HG02759 (cell line): ENCODE measurements at regions not wholly inside any gene's neighbourhood (a gene's known extent, or its start where the extent isn't known, plus 50 kb on each side); places are given as distances from the start of the nearest gene placed in this dataset.
"Not testable (repeated sequence)": the region's sequence is repeated elsewhere in the genome, so short reads cannot be mapped to it uniquely, and the experiment has no call there.

Experiments used
- ATAC-seq: cut with Tn5 transposase; IDR thresholded peaks from one replicate; pipeline ENCODE4 v1.9.1; 2021; ENCODE audit warnings: mild to moderate bottlenecking, moderate library complexity; ENCODE audit not compliant: unreplicated experiment

DNA sequence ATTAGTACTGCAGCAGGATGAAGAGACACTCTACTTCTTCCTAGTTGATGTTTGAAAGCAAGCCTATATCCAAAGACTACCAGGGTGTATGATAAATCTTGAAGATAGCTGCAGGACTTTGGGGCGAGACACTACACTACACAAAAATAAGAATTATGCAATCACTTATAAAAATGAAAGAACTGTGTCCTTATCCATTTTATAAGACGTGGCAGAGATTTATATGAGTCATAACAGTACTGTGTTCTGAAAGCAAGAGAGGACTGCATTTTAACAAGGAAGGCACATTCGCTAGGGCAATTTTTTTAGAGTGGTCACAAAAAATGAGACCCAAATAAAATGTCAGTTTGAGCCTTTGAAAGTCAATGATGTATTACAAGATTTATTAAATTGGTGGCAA, 617.0 kb upstream of the LINC00305 start:
- no peak for ATAC-seq

DNA sequence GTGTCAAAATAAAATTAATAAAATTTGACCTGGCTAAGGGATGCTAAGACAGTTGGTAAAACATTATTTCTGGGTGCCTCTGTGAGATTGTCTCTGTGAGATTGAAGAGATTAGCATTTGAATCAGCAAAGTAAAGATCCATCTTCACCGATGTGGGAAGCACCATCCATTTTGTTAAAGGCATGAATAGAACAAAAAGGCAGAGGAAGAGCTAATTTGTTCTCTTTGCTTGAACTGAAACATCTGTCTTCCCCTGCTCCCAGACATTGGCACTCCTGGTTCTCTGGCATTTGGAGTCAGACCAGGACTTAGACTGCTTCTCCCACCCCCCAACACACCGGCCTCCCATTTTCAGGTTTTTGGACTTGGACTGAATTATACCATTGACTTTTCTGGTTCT, 603.8 kb upstream of the LINC00305 start:
- no peak for ATAC-seq

DNA sequence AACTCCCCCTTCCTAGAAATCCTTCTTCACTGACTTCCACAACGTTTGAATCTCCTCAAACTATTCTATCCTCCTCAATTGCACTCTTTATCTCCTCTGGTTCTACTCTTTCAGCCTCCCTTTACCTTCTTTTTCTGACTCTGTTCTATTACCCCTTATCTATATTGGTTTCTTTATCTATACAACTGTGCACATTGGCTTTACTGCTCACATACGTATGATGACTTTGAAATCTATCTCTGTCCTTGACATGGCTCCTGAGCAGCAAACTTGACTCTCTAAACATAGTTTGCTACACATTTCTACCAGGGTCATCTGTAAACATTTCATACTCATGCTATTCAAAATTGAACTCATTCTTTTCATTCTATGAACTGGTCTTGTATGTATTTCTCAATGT, 601.0 kb upstream of the LINC00305 start:
- ATAC-seq = no peak

GRCh38 chr18:64747803-64748202, 598.9 kb upstream of the LINC00305 start:
- no peak for ATAC-seq

DNA sequence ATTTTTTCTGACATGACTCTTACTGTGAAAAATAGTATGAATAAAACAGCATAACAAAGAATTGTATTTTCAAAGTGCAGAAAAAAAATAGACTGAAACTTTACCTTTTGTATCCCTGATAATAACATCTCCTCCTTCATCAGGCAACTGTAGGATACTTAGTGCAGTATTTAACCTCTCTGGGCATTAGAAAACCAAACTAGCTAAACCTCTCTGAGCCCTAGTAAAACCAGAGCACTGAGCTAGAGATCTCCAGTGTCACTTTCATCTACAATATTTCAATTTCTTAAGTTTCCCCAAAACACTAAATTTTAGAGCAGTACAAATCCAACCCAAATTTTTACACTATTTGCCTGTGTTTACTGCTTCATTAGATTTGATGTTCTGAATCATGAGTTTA, 594.0 kb upstream of the LINC00305 start:
- ATAC-seq = no peak

GRCh38 chr18:64734063-64734462, 585.2 kb upstream of the LINC00305 start:
- no peak for ATAC-seq

GRCh38 chr18:64725657-64726056, 576.8 kb upstream of the LINC00305 start:
- ATAC-seq = not testable (repeated sequence)

DNA sequence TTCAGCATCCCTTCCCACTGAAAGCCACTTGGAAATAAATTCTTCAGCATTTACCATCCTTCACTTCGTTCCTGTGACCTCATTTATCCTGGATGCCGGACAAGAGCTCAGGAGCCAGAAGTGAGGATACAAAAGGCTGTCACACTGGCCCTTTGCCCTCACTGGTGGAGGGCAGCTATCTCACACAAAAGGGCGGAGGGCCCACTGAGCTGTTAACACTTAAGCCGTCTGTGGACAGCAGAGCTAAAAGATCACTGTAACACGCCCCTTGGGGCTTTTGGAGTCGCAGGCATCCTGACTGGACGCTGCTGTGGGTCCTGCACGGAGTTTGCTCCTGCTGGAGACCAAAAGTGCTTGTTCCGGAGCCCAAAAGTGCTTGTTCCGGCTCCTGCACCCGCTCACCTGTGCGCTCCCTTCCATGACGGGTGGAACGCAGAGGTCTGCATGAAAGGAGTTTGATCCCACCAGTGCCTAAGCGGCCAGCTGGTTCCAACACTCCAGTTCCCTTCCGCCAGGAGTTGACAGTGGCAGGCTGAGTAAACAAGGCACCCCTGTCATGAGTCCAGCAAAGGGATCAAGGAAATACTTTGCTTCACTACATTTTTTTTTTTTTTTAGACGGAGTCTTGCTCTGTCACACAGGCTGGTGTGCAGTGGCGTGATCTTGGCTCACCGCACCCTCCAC, 572.0 kb upstream of the LINC00305 start:
- no peak for ATAC-seq

DNA sequence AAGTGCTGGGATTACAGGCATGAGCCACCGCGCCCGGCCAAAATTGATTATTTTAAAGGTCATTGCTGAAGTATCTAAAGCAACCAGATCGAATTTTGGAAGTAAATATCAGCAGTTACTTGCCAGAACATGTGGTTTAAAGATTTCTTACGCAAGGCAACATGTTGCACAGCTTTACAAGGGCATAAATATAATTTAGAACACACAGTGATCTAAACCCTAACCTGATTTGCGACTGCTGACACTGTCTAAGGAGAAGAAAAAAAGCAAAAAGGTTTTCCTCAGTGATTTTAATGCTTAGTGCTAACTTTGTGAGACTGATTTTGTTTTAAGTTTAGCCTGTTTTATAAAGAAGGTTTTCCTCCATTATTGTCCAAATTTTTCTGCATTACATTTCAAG, 569.9 kb upstream of the LINC00305 start:
- no peak for ATAC-seq

DNA sequence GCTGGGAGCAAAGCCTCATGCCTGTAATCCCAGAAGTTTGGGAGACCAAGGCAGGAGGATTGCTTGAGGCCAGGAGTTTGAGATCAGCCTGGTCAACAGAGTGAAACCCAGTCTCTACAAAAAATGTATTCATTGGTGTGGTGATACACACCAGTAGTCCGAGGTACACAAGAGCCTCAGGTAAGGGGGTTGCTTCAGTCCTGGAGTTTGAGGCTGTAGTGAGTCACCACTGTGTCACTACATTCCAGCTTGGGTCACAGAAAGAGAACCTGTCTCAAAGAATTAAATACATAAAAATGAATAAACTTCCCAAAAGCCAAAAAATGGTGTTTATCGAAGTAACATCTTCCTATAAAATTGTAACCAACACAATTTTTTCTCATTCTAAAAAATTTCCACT, 568.1 kb upstream of the LINC00305 start:
- no peak for ATAC-seq

GRCh38 chr18:64714086-64714485, 565.2 kb upstream of the LINC00305 start:
- ATAC-seq = no peak

DNA sequence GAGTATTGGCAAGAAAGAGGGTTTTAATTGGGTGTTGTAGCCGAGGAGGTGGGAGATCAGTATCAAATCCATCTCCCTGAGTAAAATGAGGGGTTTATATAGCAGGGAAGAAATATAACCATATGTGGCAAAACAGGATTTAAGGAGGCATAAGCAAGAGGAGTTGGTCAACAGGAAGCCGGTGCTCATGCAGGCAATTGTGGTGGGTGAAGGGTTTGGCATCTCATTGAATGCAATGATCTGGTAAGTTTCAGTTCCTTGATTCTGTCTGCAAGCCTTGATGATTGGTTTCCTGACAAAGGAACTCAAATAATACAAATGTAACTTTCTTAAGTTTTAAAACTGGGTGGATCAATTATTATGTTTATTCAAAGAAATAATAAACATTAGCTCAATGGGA, 564.4 kb upstream of the LINC00305 start:
- peak; percentile 98 for ATAC-seq

- ATAC-seq = no peak
Measured at GRCh38 chr18:64712035-64712434, 563.1 kb upstream of the LINC00305 start.

DNA sequence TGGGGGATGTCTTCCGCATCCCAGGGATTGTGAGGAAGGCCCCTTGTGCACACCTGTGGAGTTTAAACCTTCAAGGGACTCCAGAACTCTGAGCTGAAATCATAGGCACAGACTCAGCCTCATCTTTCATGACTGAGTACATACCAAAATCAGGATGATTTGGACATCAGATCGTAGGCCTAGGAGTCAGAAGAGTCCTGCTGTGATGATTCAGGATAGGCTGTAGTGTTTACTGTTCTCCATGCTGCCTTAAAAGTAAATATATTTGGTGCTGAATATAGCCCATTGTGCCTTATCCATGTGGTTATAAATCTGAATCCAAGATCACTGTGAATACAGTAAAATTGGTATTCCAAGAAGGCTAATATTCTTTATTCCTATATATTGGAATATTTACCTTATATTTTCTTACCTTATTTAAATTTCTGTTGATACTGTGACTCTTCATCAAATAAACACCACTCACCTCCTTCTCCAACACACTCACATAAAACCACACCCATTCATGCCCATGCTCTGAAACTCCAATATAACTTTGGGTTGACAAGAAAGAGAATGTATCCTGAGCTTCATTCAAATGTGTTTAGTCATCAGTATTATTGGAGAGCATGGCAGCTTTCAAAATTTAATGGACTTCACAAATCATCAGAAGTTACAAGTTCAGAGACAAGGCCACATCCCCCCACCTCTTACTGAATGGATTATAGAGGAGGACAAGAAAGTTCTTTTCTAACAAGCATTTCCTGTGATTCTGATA, 561.4 kb upstream of the LINC00305 start:
- ATAC-seq = no peak

GRCh38 chr18:64707052-64707451, 558.2 kb upstream of the LINC00305 start:
- no peak for ATAC-seq

DNA sequence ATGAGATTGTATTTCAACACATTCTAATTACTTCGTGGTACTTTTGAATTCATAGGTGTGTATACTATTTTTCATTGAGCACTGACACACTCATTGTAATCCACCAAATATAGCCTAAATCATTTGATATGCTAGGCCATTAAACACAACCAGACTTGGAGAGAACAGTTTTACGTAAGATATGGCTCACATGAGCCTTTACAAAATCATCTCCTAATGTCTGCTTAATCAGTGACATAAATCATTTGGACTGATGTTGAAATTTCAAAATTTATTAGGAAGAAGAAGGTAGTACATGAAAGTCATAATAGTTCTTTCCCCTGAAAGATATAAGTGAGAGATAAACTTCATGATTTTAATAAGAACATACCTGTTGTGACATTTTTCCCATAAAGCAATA, 550.2 kb upstream of the LINC00305 start:
- no peak for ATAC-seq

DNA sequence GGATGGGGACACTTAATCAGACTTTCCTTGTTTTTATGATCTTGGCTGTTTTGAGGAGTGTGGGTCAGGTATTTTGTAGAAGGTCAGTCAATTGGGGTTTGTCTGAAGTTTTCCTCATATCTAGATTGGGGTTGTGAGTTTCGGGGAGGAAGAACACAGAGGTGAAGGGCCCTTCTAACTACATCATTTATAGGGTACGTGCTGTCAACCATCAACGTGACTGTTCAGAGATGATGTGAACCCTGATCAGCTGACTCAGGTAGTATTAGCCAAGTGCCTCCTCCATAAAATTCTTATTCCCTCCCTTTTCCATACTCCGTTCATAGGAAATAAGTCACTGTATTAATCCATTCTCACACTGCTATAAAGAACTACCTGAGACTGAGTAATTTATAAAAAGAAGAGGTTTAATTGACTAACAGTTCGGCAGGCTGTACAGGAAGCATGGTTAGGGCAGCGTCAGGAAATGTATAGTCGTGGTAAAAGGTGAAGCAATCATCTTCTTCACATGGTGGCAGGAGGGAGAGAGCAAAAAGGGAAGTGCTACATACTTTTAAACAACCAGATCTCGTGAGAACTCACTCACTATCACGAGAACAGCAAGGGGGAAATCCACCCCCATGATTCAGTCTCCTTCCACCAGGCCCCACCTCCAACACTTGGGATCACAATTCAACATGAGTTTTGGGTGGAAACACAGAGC, 547.1 kb upstream of the LINC00305 start:
- ATAC-seq = no peak

DNA sequence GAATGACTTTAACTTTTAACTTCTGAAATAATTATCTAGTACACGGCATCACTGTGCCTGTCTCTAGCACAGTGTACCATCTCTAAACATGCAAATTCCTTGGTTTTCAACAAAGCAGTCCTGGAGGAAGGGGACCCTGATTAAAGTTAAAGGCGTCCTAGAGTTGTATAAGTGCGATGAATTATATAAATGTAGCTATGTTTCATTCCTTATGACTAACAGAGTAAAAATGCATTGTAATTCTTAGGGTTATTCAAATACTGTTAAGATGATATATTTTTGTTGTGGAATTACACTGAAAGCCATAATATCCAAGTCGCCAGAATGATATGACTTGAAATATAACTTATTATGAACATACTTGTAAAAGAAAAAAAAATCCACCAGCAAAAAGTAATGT, 544.9 kb upstream of the LINC00305 start:
- ATAC-seq = no peak

DNA sequence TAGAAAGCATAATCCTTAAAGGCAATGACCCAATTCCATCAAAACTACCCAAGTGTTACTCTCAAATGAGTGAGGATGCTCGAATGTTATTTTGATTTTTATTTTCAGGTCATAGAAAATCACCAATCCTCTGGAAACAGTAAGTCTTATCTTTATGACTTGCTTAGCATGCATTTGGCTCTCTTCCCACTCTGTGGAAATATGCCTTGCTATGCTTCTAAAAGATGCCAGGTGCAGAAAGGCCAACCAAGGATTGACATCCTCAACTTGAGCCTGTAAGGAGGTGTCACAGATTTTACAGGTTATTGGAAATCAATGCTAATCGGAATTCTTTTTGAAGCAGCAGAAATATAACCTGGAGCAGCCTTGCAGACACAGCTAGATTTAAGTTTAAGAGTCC, 543.9 kb upstream of the LINC00305 start:
- no peak for ATAC-seq

DNA sequence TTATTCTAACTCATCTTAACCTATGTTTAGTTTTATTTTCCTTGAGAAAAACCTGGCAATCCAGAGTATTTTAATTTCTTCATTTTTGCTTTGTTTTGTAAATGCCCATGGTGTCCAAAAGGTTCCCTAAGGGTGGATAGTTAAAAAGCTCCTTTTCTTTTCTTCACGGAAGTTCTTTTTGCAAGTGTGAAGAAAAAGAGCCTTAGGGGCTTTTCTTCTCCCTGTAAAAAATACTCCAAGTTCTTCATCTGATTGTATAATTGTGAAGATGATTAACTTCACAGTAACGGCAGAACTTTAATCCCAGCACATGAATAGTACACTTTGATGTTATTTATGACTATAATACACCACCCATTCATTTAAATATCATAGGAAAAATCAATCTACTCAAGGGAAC, 530.2 kb upstream of the LINC00305 start:
- no peak for ATAC-seq

DNA sequence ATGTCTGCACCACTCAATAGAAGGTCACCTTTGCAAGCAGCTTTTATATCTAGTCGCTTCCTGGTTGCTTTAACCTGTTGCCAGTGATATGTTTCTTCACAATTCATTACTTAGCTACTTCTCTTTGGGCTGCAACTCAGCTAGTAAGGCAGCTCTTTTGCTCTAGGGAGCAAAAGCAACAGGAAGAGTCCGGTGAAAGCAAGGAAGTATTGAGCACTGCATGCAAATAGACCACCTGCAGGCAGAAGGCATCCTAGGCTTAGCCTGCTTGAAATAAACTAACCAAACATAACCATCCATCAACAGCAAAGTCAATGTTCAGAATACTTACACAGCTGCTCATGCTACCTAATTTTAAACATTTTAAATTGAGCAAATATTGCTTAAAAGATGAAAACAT, 529.2 kb upstream of the LINC00305 start:
- ATAC-seq = no peak

GRCh38 chr18:64674694-64675093, 525.8 kb upstream of the LINC00305 start:
- no peak for ATAC-seq
